Spleen (tissue), 7 donors: ENCODE measurements at regions not wholly inside any gene's neighbourhood (a gene's known extent, or its start where the extent isn't known, plus 50 kb on each side); places are given as distances from the start of the nearest gene placed in this dataset.

Source experiments
- CTCF ChIP-seq, 11 experiments: fragments of 200-600 bp in 7 of 11; fragments of 450-650 bp in 4 of 11; sonication (generic) in 4 of 11; IDR thresholded peaks in 8 of 11; conservative IDR thresholded peaks in 3 of 11; 1 replicate in 7 of 11; 2 replicates in 4 of 11; pipeline versions ENCODE4 v1.4.0 to v1.8.0; 2016 to 2021; ENCODE audit warnings: antibody characterized with exemption in 11 of 11, inconsistent platforms in 4 of 11, mild to moderate bottlenecking in 1 of 11
- POLR2A ChIP-seq, 3 donors: fragments of 450-650 bp; IDR thresholded peaks; one replicate each; pipeline ENCODE4 v1.5.1; 2017; ENCODE audit warnings: antibody characterized with exemption in 3 of 3, mild to moderate bottlenecking in 1 of 3
- donor health status: DM: no; HTN: no; CAD: no; lungs with moderate emphysema.
- donor health status: DM: no; HTN: no; CAD: no.
- donor health status: DM: no; HTN: no; CAD: no.

GRCh38 chr12:77494296-77494695, 336.4 kb upstream of the NAV3 start:
- TF ChIP-seq CTCF (IDR thresholded peaks at IDR 0.05 in 8 of 11, conservative IDR thresholded peaks at IDR 0.05 in 3 of 11), result no peak
- no peak for TF ChIP-seq POLR2A (IDR thresholded peaks at IDR 0.05)
